Lower leg skin (tissue), 3 donors: ENCODE measurements at regions not wholly inside any gene's neighbourhood (a gene's known extent, or its start where the extent isn't known, plus 50 kb on each side); places are given as distances from the start of the nearest gene placed in this dataset.

Experiments used
- POLR2A ChIP-seq, 2 donors: fragments of 450-650 bp; IDR thresholded peaks; one replicate each; pipeline ENCODE4 v1.6.1; 2016 to 2017; ENCODE audit warnings: antibody characterized with exemption in 2 of 2, mild to moderate bottlenecking in 1 of 2, moderate library complexity in 1 of 2
- TF ChIP-seq, protein P1 (sequence below), 3 donors: fragments of 450-650 bp; IDR thresholded peaks; one replicate each; pipeline ENCODE4 v1.5.1; 2016; ENCODE audit warnings: antibody characterized with exemption in 3 of 3, mild to moderate bottlenecking in 3 of 3, moderate library complexity in 2 of 3

GRCh38 chr6:66362888-66363287, 655.9 kb upstream of the EYS start:
- TF ChIP-seq, protein P1, sequence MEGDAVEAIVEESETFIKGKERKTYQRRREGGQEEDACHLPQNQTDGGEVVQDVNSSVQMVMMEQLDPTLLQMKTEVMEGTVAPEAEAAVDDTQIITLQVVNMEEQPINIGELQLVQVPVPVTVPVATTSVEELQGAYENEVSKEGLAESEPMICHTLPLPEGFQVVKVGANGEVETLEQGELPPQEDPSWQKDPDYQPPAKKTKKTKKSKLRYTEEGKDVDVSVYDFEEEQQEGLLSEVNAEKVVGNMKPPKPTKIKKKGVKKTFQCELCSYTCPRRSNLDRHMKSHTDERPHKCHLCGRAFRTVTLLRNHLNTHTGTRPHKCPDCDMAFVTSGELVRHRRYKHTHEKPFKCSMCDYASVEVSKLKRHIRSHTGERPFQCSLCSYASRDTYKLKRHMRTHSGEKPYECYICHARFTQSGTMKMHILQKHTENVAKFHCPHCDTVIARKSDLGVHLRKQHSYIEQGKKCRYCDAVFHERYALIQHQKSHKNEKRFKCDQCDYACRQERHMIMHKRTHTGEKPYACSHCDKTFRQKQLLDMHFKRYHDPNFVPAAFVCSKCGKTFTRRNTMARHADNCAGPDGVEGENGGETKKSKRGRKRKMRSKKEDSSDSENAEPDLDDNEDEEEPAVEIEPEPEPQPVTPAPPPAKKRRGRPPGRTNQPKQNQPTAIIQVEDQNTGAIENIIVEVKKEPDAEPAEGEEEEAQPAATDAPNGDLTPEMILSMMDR (IDR thresholded peaks at IDR 0.05), result no peak
- no peak for TF ChIP-seq POLR2A (IDR thresholded peaks at IDR 0.05)
